Astrocyte of the spinal cord (primary cell): ENCODE measurements at regions not wholly inside any gene's neighbourhood (a gene's known extent, or its start where the extent isn't known, plus 50 kb on each side); places are given as distances from the start of the nearest gene placed in this dataset.
A peak's percentile ranks its signal among the peaks of the same experiment; 100 is the strongest.

Source experiments
- DNase-seq: peaks from one replicate; pipeline ENCODE4 v3.0.0; 2011; ENCODE audit warnings: low read depth, low spot score
- H3K4me3 ChIP-seq: 2 replicates; pipeline ENCODE4 v1.5.1; 2011; ENCODE audit warnings: low read depth, mild to moderate bottlenecking, low read length, moderate library complexity
- in situ Hi-C: cut with HindIII; loops from 2 replicates; pipeline ENCODE4 v1.10.0; 2017; ENCODE audit warnings: low sequenced_read_pairs
- TF ChIP-seq, protein P1 (sequence below): IDR thresholded peaks from 2 replicates; pipeline ENCODE4 v1.5.1; 2012; ENCODE audit warnings: low read depth, mild to moderate bottlenecking, low read length, inconsistent platforms

DNA sequence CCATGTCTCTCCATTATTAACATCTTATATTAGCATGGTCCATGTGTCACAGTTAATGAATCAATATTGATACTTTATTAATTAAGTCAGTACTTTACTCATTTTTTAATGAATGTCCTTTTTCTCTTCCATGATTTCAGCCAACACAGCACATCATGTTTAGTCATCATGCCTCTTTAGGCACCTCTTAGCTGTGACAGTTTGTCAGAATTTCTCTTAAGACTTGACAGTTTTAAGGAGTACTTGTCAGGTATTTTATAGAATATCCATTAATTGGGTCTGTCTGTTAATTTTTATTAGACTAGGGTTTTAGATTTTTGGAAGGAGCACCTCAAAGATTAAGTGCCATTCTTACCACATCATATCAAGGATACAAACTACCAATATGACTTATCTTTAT lies 729.4 kb downstream of the HACE1 start:
- no peak for DNase-seq
- TF ChIP-seq, protein P1, sequence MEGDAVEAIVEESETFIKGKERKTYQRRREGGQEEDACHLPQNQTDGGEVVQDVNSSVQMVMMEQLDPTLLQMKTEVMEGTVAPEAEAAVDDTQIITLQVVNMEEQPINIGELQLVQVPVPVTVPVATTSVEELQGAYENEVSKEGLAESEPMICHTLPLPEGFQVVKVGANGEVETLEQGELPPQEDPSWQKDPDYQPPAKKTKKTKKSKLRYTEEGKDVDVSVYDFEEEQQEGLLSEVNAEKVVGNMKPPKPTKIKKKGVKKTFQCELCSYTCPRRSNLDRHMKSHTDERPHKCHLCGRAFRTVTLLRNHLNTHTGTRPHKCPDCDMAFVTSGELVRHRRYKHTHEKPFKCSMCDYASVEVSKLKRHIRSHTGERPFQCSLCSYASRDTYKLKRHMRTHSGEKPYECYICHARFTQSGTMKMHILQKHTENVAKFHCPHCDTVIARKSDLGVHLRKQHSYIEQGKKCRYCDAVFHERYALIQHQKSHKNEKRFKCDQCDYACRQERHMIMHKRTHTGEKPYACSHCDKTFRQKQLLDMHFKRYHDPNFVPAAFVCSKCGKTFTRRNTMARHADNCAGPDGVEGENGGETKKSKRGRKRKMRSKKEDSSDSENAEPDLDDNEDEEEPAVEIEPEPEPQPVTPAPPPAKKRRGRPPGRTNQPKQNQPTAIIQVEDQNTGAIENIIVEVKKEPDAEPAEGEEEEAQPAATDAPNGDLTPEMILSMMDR: no peak
- in situ Hi-C loops: no loop called here
- no peak overlapping the region for H3K4me3 ChIP-seq

GRCh38 chr6:104126315-104127005 lies 733.3 kb downstream of the HACE1 start:
- no peak for DNase-seq
- TF ChIP-seq, protein P1: no peak
- in situ Hi-C loops: no loop called here
- H3K4me3 ChIP-seq: no peak overlapping the region

DNA sequence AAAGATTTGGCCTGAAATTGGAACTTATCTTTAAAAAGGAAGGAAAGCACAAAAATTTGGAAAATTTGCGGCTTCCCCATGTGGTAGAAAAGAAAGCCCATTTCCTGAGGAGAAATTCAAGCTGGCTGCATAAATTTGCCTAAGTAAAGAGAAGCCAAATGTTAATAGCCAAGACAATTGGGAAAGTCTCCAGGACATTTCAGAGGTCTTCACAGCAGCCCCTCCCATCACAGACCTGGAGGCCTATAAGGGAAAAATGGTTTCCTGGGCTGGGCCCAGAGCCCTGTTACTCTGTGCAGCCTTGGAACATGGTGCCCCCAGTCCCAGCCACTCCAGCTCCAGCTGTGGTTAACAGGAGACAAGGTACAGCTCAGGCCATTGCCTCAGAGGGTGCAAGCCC lies 736.5 kb downstream of the HACE1 start:
- TF ChIP-seq, protein P1: no peak
- in situ Hi-C loops: no loop called here
- no peak overlapping the region for H3K4me3 ChIP-seq
- no peak for DNase-seq

DNA sequence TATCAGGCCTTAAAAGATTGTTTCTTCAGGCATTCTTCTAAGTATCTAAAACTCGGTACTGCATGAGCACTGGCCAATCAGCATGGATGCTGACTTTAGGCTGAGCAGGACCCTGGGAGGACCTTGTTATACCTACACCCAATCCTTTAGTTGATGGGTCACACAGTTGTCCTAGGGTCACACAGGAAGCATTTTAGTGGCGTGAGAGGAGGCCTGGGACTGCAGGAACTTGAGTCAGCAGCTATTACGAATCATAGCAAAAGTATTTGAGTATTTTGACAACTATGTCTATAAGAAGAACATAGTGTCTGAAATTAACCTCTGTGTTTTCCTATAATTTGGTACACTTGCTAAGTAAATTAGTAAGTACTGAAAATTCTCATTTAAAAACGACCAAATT lies 741.4 kb downstream of the HACE1 start:
- TF ChIP-seq, protein P1: no peak
- in situ Hi-C loops: no loop called here
- peak; percentile 62 for DNase-seq

DNA sequence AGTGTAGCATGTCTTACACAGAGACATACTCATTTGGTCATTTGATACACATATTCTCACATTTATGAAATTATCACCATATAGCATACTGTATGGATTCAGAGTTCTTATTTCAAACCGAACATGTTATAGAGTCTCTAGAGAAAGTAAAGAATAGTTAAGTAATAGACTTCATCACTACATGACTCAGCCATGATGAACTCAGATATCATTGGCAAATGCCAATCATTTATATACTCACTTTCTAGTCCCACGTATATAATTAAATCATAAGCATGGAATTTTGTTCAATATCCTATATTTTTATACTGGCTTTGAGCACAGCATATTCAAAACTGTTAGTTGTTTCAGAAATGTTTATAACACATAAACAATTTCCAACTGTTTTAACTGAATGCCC lies 749.9 kb downstream of the HACE1 start:
- in situ Hi-C loops: no loop called here
- DNase-seq: no peak
- no peak overlapping the region for H3K4me3 ChIP-seq
- TF ChIP-seq, protein P1: no peak

More for the DNA sequence above, 741.4 kb downstream of the HACE1 start:
- no peak overlapping the region for H3K4me3 ChIP-seq

DNA sequence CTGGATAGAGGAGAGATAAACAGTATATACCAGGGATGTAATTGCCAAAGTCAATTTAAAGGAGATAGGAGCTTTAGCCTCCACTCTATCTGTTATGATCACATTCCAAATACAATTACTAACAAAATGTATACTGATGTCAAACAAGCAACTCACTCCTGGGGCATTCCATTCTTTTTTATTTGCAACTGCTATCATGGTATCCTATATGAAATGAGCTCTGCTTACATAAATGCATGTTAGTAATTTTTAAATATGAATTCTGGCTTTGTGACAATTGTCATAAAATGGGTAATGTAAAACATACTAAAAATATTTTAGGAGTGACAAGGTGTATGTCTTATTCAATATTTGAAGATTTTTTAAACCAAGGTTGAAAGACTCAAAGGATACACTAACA lies 751.1 kb downstream of the HACE1 start:
- H3K4me3 ChIP-seq: no peak overlapping the region
- DNase-seq: no peak
- TF ChIP-seq, protein P1: no peak
- in situ Hi-C loops: no loop called here
